Upper lobe of right lung (tissue), 1 donor: ENCODE measurements at regions not wholly inside any gene's neighbourhood (a gene's known extent, or its start where the extent isn't known, plus 50 kb on each side); places are given as distances from the start of the nearest gene placed in this dataset.
A peak's percentile ranks its signal among the peaks of the same experiment; 100 is the strongest.

Source experiments
- ATAC-seq: fragments of 200-7000 bp; cut with Tn5 transposase; one replicate; pipeline ENCODE4 v1.9.1; 2020; ENCODE audit warnings: mild to moderate bottlenecking, moderate library complexity
- DNase-seq: peaks from one replicate; pipeline ENCODE4 v3.0.0-alpha.2; 2020
- H3K27ac ChIP-seq: fragments of 200-600 bp; one replicate; pipeline ENCODE4 v1.8.0; 2022
- H3K27me3 ChIP-seq: fragments of 200-600 bp; one replicate; pipeline ENCODE4 v1.8.0; 2022; ENCODE audit warnings: mild to moderate bottlenecking
- H3K36me3 ChIP-seq: fragments of 200-600 bp; one replicate; pipeline ENCODE4 v1.8.0; 2022
- H3K4me1 ChIP-seq: fragments of 200-600 bp; one replicate; pipeline ENCODE4 v1.8.0; 2022
- H3K4me3 ChIP-seq: fragments of 200-600 bp; one replicate; pipeline ENCODE4 v1.8.0; 2022; ENCODE audit warnings: mild to moderate bottlenecking
- H3K9me3 ChIP-seq: fragments of 200-600 bp; one replicate; pipeline ENCODE4 v1.8.0; 2022
- CTCF ChIP-seq: fragments of 200-600 bp; IDR thresholded peaks from one replicate; pipeline ENCODE4 v1.8.0; 2022; ENCODE audit warnings: antibody characterized with exemption
- intact Hi-C: fragments of 100-400 bp; cut with DNase I; formaldehyde crosslinking; loops from one replicate; pipeline ENCODE4 v1.11.0; 2022
- donor health status: DM: no; HTN: yes; CAD: no; lungs with severe emphysema.

- Histone ChIP-seq H3K27me3 (no peaks in the 10 kb centered on the region), H3K36me3 (no peaks in the 10 kb centered on the region), H3K4me1 (peaks cover 7% of the 10 kb centered on the region), H3K27ac (no peak overlapping the region), H3K4me3 (no peak overlapping the region), H3K9me3 (no peaks in the 10 kb centered on the region)
- intact Hi-C loops, result no loop called here
- ATAC-seq (no peak), DNase-seq (no peak)
- no peak for TF ChIP-seq CTCF
Measured at GRCh38 chr1:208475449-208475848, 231.3 kb upstream of the PLXNA2 start.

GRCh38 chr1:208475951-208476845 is 232.0 kb upstream of the PLXNA2 start:
- Histone ChIP-seq H3K4me1 (peaks cover 7% of the 10 kb centered on the region), H3K9me3 (no peaks in the 10 kb centered on the region), H3K27me3 (no peaks in the 10 kb centered on the region), H3K27ac (no peak overlapping the region), H3K36me3 (no peaks in the 10 kb centered on the region), H3K4me3 (no peak overlapping the region)
- intact Hi-C loops, result no loop called here
- DNase-seq, result no peak
- ATAC-seq, result peak; percentile 72
- TF ChIP-seq CTCF, result peak; percentile 28

DNA sequence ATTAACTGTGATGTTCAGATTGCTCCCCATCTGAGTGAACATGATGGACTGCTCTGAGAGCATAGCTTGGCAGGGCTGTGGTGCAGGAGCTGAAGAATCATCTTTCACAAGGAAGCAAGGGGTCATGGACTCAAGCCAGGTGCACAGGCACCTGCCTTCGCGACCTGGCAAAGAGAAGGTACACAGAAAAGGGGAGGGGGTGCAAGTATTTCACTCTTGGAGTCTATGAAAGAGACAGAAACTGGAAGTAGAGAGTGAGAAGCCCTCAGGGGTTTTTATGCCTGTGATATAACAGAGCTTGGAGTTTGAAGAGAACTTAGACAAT is 232.6 kb upstream of the PLXNA2 start:
- DNase-seq, result no peak
- no peak overlapping the region for H3K27ac ChIP-seq
- TF ChIP-seq CTCF, result no peak
- peaks cover 7% of the 10 kb centered on the region for H3K4me1 ChIP-seq
- intact Hi-C loops, result no loop called here
- no peaks in the 10 kb centered on the region for H3K27me3 ChIP-seq
- no peaks in the 10 kb centered on the region for H3K36me3 ChIP-seq
- ATAC-seq, result no peak
- no peak overlapping the region for H3K4me3 ChIP-seq
- no peaks in the 10 kb centered on the region for H3K9me3 ChIP-seq

- Histone ChIP-seq H3K4me1 (peaks cover 7% of the 10 kb centered on the region), H3K27ac (no peak overlapping the region), H3K27me3 (no peaks in the 10 kb centered on the region), H3K9me3 (no peaks in the 10 kb centered on the region), H3K4me3 (no peak overlapping the region), H3K36me3 (no peaks in the 10 kb centered on the region)
- ATAC-seq (no peak), DNase-seq (no peak)
- no peak for TF ChIP-seq CTCF
- intact Hi-C loops, result no loop called here
Measured at GRCh38 chr1:208479435-208479834, 235.3 kb upstream of the PLXNA2 start.

GRCh38 chr1:208485512-208485911 is 241.3 kb upstream of the PLXNA2 start:
- Histone ChIP-seq H3K4me3 (no peak overlapping the region), H3K9me3 (no peaks in the 10 kb centered on the region), H3K27me3 (no peaks in the 10 kb centered on the region), H3K27ac (no peak overlapping the region), H3K4me1 (no peaks in the 10 kb centered on the region), H3K36me3 (no peaks in the 10 kb centered on the region)
- no peak for TF ChIP-seq CTCF
- intact Hi-C loops, result no loop called here
- ATAC-seq (no peak), DNase-seq (no peak)
